Vagina (tissue), 2 donors: ENCODE measurements at regions not wholly inside any gene's neighbourhood (a gene's known extent, or its start where the extent isn't known, plus 50 kb on each side); places are given as distances from the start of the nearest gene placed in this dataset.

Experiments used
- DNase-seq, 2 donors: peaks; one replicate each; pipeline ENCODE4 v3.0.0-alpha.2; 2017; ENCODE audit errors: extremely low spot score in 2 of 2
- H3K27ac ChIP-seq: fragments of 200-600 bp; sonication (generic); one replicate; pipeline ENCODE4 v1.5.1; 2019
- H3K27me3 ChIP-seq: fragments of 200-600 bp; sonication (generic); one replicate; pipeline ENCODE4 v1.5.1; 2019
- H3K36me3 ChIP-seq, 2 donors: fragments of 200-600 bp; sonication (generic); one replicate each; pipeline ENCODE4 v1.5.1; 2017 to 2019
- H3K4me1 ChIP-seq: fragments of 200-600 bp; sonication (generic); one replicate; pipeline ENCODE4 v1.5.1; 2019
- H3K4me3 ChIP-seq, 2 donors: fragments of 200-600 bp; sonication (generic); 1 replicate in 1 of 2; 2 replicates in 1 of 2; pipeline ENCODE4 v1.5.1; 2016 to 2019
- H3K9me3 ChIP-seq: fragments of 200-600 bp; sonication (generic); one replicate; pipeline ENCODE4 v1.5.1; 2019
- POLR2A ChIP-seq, 2 donors: fragments of 450-650 bp; IDR thresholded peaks; one replicate each; pipeline ENCODE4 v1.6.1; 2017; ENCODE audit warnings: antibody characterized with exemption in 2 of 2, mild to moderate bottlenecking in 2 of 2, moderate library complexity in 2 of 2
- POLR2AphosphoS5 ChIP-seq, 2 donors: sonication (generic); formaldehyde crosslinking; IDR thresholded peaks; one replicate each; pipeline ENCODE4 v1.9.0; 2017; ENCODE audit warnings: antibody characterized with exemption in 2 of 2, mild to moderate bottlenecking in 2 of 2, low read depth in 1 of 2; ENCODE audit not compliant: insufficient read depth in 1 of 2
- intact Hi-C: fragments of 100-400 bp; cut with DNase I; formaldehyde crosslinking; loops from one replicate; pipeline ENCODE4 v1.15.1; 2023
- TF ChIP-seq, protein P1 (sequence below), 3 experiments: fragments of 450-650 bp in 2 of 3; fragments of 200-600 bp in 1 of 3; sonication (generic) in 1 of 3; IDR thresholded peaks; one replicate each; pipeline ENCODE4 v1.5.1; 2017 to 2019; ENCODE audit warnings: antibody characterized with exemption in 3 of 3, mild to moderate bottlenecking in 2 of 3, moderate library complexity in 2 of 3

DNA sequence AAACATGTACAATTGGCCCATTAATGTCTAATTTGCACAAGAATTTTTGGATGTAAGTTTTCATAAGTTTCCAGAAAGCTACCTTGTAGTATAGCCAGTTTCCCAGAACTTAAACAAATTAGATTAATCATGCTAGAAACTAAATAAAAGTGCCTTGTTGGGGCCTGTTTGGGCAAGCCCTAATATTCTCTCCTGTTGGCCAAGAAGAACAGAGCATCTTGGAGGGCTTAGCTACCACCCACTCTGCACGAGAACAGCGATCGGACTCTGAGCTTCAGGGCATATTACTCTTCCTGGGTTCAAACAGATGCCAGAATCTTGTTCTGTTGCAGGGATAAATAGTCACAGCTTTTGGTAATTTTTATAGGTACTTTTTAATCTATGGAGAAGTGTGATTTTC lies 88.2 kb downstream of the GAS1 start:
- H3K4me1 ChIP-seq, result no peaks in the 10 kb centered on the region
- H3K27me3 ChIP-seq, result no peaks in the 10 kb centered on the region
- H3K27ac ChIP-seq, result no peak overlapping the region
- DNase-seq, result no peak
- TF ChIP-seq POLR2AphosphoS5 (IDR thresholded peaks at IDR 0.05; ENCODE audit: insufficient read depth in 1 of 2, low read depth in 1 of 2) (no peak), POLR2A (IDR thresholded peaks at IDR 0.05) (no peak)
- TF ChIP-seq, protein P1, sequence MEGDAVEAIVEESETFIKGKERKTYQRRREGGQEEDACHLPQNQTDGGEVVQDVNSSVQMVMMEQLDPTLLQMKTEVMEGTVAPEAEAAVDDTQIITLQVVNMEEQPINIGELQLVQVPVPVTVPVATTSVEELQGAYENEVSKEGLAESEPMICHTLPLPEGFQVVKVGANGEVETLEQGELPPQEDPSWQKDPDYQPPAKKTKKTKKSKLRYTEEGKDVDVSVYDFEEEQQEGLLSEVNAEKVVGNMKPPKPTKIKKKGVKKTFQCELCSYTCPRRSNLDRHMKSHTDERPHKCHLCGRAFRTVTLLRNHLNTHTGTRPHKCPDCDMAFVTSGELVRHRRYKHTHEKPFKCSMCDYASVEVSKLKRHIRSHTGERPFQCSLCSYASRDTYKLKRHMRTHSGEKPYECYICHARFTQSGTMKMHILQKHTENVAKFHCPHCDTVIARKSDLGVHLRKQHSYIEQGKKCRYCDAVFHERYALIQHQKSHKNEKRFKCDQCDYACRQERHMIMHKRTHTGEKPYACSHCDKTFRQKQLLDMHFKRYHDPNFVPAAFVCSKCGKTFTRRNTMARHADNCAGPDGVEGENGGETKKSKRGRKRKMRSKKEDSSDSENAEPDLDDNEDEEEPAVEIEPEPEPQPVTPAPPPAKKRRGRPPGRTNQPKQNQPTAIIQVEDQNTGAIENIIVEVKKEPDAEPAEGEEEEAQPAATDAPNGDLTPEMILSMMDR (IDR thresholded peaks at IDR 0.05), result no peak
- intact Hi-C loops, result no loop called here
- H3K9me3 ChIP-seq, result no peaks in the 10 kb centered on the region
- H3K36me3 ChIP-seq, result no peaks in the 10 kb centered on the region
- no peak overlapping the region for H3K4me3 ChIP-seq

DNA sequence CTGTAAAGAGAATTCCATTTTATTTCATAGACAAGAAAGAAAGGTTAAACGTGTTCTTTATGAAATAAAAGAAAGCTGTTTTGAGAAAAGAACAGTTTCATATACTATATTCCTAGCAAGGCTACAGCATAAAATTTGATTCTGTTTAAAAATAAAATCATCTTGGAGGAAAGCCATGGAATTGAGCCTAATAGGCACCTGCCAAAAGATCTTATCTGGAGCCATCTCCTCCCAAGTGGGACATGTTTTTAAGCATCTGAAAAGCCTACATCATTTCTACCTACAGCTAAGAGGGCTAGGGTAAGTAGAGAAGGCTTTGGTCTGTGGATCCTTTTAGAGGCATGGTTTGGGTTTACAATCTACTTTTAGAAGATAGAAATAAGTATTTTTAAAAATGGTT lies 89.3 kb downstream of the GAS1 start:
- no peaks in the 10 kb centered on the region for H3K9me3 ChIP-seq
- no peak overlapping the region for H3K4me3 ChIP-seq
- no peak overlapping the region for H3K27ac ChIP-seq
- H3K4me1 ChIP-seq, result no peaks in the 10 kb centered on the region
- H3K36me3 ChIP-seq, result no peaks in the 10 kb centered on the region
- no peak for DNase-seq
- intact Hi-C loops, result no loop called here
- TF ChIP-seq POLR2AphosphoS5 (IDR thresholded peaks at IDR 0.05; ENCODE audit: insufficient read depth in 1 of 2, low read depth in 1 of 2) (no peak), POLR2A (IDR thresholded peaks at IDR 0.05) (no peak)
- TF ChIP-seq, protein P1 (IDR thresholded peaks at IDR 0.05), result no peak
- H3K27me3 ChIP-seq, result no peaks in the 10 kb centered on the region

DNA sequence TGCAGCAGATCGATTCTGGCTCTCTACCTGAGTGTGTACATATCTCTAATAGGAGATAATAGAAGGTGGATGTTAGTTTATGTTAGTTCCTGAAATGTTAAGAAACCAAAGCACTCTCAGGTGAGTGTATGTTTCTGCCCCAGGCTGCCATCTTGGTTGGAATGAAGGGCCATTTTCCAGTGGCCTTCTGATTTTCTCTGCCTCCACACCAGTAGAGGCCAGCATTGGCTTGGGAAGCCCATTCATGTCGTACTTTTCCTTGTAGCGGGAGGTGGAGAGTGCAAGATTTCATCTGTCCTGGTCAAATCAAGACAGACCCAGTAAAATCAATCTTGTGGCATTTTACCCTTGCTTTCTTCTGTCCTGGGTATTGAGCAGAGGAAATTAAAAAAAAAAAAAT lies 91.0 kb downstream of the GAS1 start:
- TF ChIP-seq, protein P1 (IDR thresholded peaks at IDR 0.05), result no peak
- TF ChIP-seq POLR2A (IDR thresholded peaks at IDR 0.05) (no peak), POLR2AphosphoS5 (IDR thresholded peaks at IDR 0.05; ENCODE audit: insufficient read depth in 1 of 2, low read depth in 1 of 2) (no peak)
- H3K27ac ChIP-seq, result no peak overlapping the region
- intact Hi-C loops, result no loop called here
- no peaks in the 10 kb centered on the region for H3K4me1 ChIP-seq
- no peaks in the 10 kb centered on the region for H3K27me3 ChIP-seq
- H3K36me3 ChIP-seq, result no peaks in the 10 kb centered on the region
- H3K4me3 ChIP-seq, result no peak overlapping the region
- H3K9me3 ChIP-seq, result no peaks in the 10 kb centered on the region
- DNase-seq, result no peak

DNA sequence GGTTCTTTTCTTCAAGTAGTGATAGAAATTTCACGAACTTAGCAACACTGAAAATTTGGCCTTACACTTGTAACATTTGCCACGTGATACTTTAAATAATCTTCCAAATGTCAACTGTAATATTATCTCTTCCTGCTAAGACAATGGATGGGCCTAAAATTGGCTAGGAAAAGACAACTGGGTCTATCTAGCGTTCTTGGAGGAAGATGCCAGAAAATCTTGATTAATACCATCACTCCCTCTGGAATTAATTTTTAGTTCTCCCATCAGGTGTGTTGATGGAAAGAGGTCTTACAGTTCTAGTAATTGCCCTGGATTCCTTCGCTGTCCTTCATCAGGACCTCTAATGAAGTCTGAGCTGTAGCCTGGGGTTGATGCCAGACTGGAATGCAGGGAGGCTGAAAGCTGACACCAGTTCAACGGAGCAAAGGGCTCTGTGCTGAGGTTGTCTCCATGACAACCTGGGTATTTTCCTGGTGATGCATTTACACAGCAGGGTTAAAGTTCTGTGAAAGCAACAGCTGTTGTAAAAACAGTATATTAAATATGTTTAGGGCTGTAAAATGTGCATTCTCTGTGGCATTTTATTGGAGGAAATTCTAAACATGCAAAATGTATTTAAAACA lies 92.3 kb downstream of the GAS1 start:
- no peak for DNase-seq
- TF ChIP-seq POLR2A (IDR thresholded peaks at IDR 0.05) (no peak), POLR2AphosphoS5 (IDR thresholded peaks at IDR 0.05; ENCODE audit: insufficient read depth in 1 of 2, low read depth in 1 of 2) (no peak)
- TF ChIP-seq, protein P1 (IDR thresholded peaks at IDR 0.05), result no peak
- H3K36me3 ChIP-seq, result no peaks in the 10 kb centered on the region
- intact Hi-C loops, result no loop called here
- H3K4me1 ChIP-seq, result no peaks in the 10 kb centered on the region
- H3K27ac ChIP-seq, result no peak overlapping the region
- H3K4me3 ChIP-seq, result no peak overlapping the region
- no peaks in the 10 kb centered on the region for H3K9me3 ChIP-seq
- H3K27me3 ChIP-seq, result no peaks in the 10 kb centered on the region

DNA sequence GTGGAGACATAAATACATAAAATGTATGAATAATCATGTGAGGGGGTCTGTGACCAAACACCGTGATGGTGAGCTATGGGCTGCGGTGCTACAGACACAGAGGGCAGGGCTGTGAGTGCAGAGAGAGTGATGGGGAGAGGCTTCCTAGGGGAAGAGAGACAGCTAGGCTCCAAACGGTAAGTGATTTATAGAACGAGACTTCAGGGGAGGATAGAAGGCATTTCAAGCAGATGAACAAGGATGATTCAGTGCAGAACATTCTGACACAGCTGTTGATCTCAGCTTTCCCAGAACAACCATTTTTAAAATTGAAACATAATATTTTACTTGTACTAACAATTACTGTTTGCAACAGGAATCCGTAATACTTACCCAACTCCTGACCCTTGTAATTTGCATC lies 100.7 kb downstream of the GAS1 start:
- Histone ChIP-seq H3K4me3 (no peak overlapping the region), H3K27me3 (no peaks in the 10 kb centered on the region), H3K27ac (no peak overlapping the region), H3K4me1 (no peaks in the 10 kb centered on the region), H3K9me3 (no peaks in the 10 kb centered on the region), H3K36me3 (no peaks in the 10 kb centered on the region)
- TF ChIP-seq POLR2A (IDR thresholded peaks at IDR 0.05) (no peak), POLR2AphosphoS5 (IDR thresholded peaks at IDR 0.05; ENCODE audit: insufficient read depth in 1 of 2, low read depth in 1 of 2) (no peak)
- TF ChIP-seq, protein P1 (IDR thresholded peaks at IDR 0.05), result no peak
- intact Hi-C loops, result no loop called here
- no peak for DNase-seq
